Esophagus muscularis mucosa (tissue), 4 donors: ENCODE measurements at regions not wholly inside any gene's neighbourhood (a gene's known extent, or its start where the extent isn't known, plus 50 kb on each side); places are given as distances from the start of the nearest gene placed in this dataset.

Experiments used
- DNase-seq: peaks from one replicate; pipeline ENCODE4 v3.0.0-alpha.2; 2017; ENCODE audit errors: extremely low spot score
- H3K27ac ChIP-seq, 4 donors: fragments of 200-600 bp; sonication (generic); replicated peaks in 1 of 4; 1 replicate in 3 of 4; 2 replicates in 1 of 4; pipeline ENCODE4 v1.5.1; 2016 to 2019; ENCODE audit warnings: mild to moderate bottlenecking in 1 of 4
- H3K27me3 ChIP-seq, 4 donors: fragments of 200-600 bp; sonication (generic); one replicate each; pipeline versions ENCODE4 v1.5.1 to v1.6.0; 2016 to 2019
- H3K36me3 ChIP-seq, 4 donors: fragments of 200-600 bp; sonication (generic); one replicate each; pipeline ENCODE4 v1.5.1; 2016 to 2019
- H3K4me1 ChIP-seq, 4 donors: fragments of 200-600 bp; sonication (generic); one replicate each; pipeline ENCODE4 v1.5.1; 2016 to 2019
- H3K4me3 ChIP-seq, 4 donors: fragments of 200-600 bp; sonication (generic); 1 replicate in 2 of 4; 2 replicates in 2 of 4; pipeline ENCODE4 v1.5.1; 2016 to 2019; ENCODE audit warnings: mild to moderate bottlenecking in 4 of 4, moderate library complexity in 1 of 4
- H3K9me3 ChIP-seq, 4 donors: fragments of 200-600 bp; sonication (generic); 1 replicate in 3 of 4; 2 replicates in 1 of 4; pipeline ENCODE4 v1.5.1; 2016 to 2019
- EP300 ChIP-seq: sonication (generic); formaldehyde crosslinking; IDR thresholded peaks from one replicate; pipeline ENCODE4 v1.6.1; 2017; ENCODE audit warnings: antibody characterized with exemption
- POLR2A ChIP-seq: fragments of 450-650 bp; IDR thresholded peaks from one replicate; pipeline ENCODE4 v1.6.1; 2017; ENCODE audit warnings: antibody characterized with exemption, moderate library complexity, mild to moderate bottlenecking, low read depth
- POLR2AphosphoS5 ChIP-seq, 2 donors: sonication (generic); formaldehyde crosslinking; IDR thresholded peaks; one replicate each; pipeline ENCODE4 v1.6.1; 2017; ENCODE audit warnings: antibody characterized with exemption in 2 of 2
- WGBS: methylation state at CpG from one replicate; pipeline ENCODE4 v1.1.5; 2018; 5-methylcytosine and 5-hydroxymethylcytosine counted together
- intact Hi-C: fragments of 100-400 bp; cut with DNase I; formaldehyde crosslinking; loops from one replicate; pipeline ENCODE4 v1.15.1; 2023
- TF ChIP-seq, protein P1 (sequence below), 3 experiments: fragments of 200-600 bp in 2 of 3; fragments of 450-650 bp in 1 of 3; sonication (generic) in 2 of 3; IDR thresholded peaks; one replicate each; pipeline ENCODE4 v1.5.1; 2017 to 2019; ENCODE audit warnings: antibody characterized with exemption in 3 of 3, mild to moderate bottlenecking in 2 of 3, moderate library complexity in 1 of 3

GRCh38 chr10:37623506-37623905 lies 233.9 kb downstream of the ZNF248 start:
- Histone ChIP-seq H3K27ac (no peak overlapping the region), H3K4me3 (no peak overlapping the region), H3K27me3 (no peaks in the 10 kb centered on the region), H3K36me3 (no peaks in the 10 kb centered on the region), H3K4me1 (no peaks in the 10 kb centered on the region), H3K9me3 (peaks cover 0 to 13% (median 2%) of the 10 kb centered on the region in 4 donors)
- intact Hi-C loops = no loop called here
- DNase-seq = no peak
- no peak for TF ChIP-seq POLR2A
- no peak for TF ChIP-seq EP300
- TF ChIP-seq POLR2AphosphoS5 (IDR thresholded peaks at IDR 0.05) = no peak
- TF ChIP-seq, protein P1, sequence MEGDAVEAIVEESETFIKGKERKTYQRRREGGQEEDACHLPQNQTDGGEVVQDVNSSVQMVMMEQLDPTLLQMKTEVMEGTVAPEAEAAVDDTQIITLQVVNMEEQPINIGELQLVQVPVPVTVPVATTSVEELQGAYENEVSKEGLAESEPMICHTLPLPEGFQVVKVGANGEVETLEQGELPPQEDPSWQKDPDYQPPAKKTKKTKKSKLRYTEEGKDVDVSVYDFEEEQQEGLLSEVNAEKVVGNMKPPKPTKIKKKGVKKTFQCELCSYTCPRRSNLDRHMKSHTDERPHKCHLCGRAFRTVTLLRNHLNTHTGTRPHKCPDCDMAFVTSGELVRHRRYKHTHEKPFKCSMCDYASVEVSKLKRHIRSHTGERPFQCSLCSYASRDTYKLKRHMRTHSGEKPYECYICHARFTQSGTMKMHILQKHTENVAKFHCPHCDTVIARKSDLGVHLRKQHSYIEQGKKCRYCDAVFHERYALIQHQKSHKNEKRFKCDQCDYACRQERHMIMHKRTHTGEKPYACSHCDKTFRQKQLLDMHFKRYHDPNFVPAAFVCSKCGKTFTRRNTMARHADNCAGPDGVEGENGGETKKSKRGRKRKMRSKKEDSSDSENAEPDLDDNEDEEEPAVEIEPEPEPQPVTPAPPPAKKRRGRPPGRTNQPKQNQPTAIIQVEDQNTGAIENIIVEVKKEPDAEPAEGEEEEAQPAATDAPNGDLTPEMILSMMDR (IDR thresholded peaks at IDR 0.05) = no peak
- WGBS = 75% methylated on average over 5 of the region's 5 CpGs

- no peaks in the 10 kb centered on the region for H3K4me1 ChIP-seq
- TF ChIP-seq EP300 (no peak), POLR2A (no peak), POLR2AphosphoS5 (IDR thresholded peaks at IDR 0.05) (no peak)
- TF ChIP-seq, protein P1 (IDR thresholded peaks at IDR 0.05) = no peak
- no peak overlapping the region for H3K27ac ChIP-seq
These were observed 238.1 kb downstream of the ZNF248 start for GRCh38 chr10:37619336-37619735.

GRCh38 chr10:37588299-37588698 lies 269.1 kb downstream of the ZNF248 start:
- 77% methylated on average over 6 of the region's 6 CpGs for WGBS
- no peak overlapping the region for H3K4me3 ChIP-seq
- intact Hi-C loops = no loop called here
- no peak for DNase-seq
- TF ChIP-seq, protein P1 (IDR thresholded peaks at IDR 0.05) = no peak
- TF ChIP-seq EP300 = no peak
- no peak for TF ChIP-seq POLR2AphosphoS5 (IDR thresholded peaks at IDR 0.05)
- TF ChIP-seq POLR2A = no peak
- H3K27ac ChIP-seq = no peak overlapping the region
- H3K4me1 ChIP-seq = no peaks in the 10 kb centered on the region
- H3K36me3 ChIP-seq = no peaks in the 10 kb centered on the region
- H3K27me3 ChIP-seq = no peaks in the 10 kb centered on the region
- no peaks in the 10 kb centered on the region for H3K9me3 ChIP-seq

More at GRCh38 chr10:37619336-37619735, 238.1 kb downstream of the ZNF248 start:
- no peaks in the 10 kb centered on the region for H3K36me3 ChIP-seq
- no peaks in the 10 kb centered on the region for H3K27me3 ChIP-seq
- intact Hi-C loops = no loop called here
- H3K4me3 ChIP-seq = no peak overlapping the region
- no peak for DNase-seq
- WGBS = 44% methylated on average over 3 of the region's 3 CpGs
- H3K9me3 ChIP-seq = peaks cover 0 to 27% (median 2%) of the 10 kb centered on the region in 4 donors

DNA sequence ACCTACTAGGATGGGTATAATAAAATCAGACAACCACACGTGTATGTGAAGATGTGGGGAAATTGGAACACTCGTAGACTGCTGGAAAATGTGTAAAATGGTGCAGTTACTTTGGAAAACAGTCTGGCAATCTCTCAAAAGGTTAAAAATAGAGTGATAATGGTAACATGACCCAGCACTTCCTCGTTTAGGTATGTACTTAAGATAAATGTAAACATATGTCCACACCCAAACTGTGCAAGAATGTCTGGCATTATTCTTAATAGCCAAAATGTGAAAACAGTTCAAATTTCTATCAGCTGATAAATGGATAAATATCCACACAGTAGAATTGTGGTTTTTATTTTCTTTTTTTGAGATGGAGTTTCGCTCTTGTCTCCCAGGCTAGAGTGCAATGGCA lies 272.8 kb downstream of the ZNF248 start:
- Histone ChIP-seq H3K27ac (no peak overlapping the region), H3K9me3 (no peaks in the 10 kb centered on the region), H3K4me1 (no peaks in the 10 kb centered on the region), H3K36me3 (no peaks in the 10 kb centered on the region), H3K27me3 (no peaks in the 10 kb centered on the region), H3K4me3 (no peak overlapping the region)
- intact Hi-C loops = no loop called here
- TF ChIP-seq, protein P1 (IDR thresholded peaks at IDR 0.05) = no peak
- TF ChIP-seq POLR2A (no peak), EP300 (no peak), POLR2AphosphoS5 (IDR thresholded peaks at IDR 0.05) (no peak)
- DNase-seq = no peak
- 29% methylated on average over 4 of the region's 4 CpGs for WGBS

DNA sequence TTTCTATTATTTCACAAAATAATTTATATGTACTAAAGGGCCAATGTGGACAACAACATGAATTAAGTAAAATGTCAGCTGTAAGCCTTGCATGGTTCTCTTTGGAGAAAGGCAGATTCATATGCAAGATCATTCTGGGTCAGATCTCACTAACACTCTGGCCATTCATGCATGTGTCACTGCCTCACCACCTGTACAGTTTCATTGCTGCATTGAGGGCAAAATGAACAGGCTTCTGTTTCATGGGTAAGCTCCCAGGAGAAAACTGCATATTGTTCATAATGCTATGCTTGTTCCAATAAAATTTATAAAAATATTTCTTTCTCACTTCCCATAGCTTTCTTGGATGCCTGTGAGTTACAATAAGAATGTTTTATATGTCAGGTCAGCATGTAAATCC lies 275.2 kb downstream of the ZNF248 start:
- H3K4me1 ChIP-seq = no peaks in the 10 kb centered on the region
- H3K27ac ChIP-seq = no peak overlapping the region
- no peaks in the 10 kb centered on the region for H3K9me3 ChIP-seq
- no peak for DNase-seq
- H3K36me3 ChIP-seq = no peaks in the 10 kb centered on the region
- no peak overlapping the region for H3K4me3 ChIP-seq
- intact Hi-C loops = no loop called here
- no peak for TF ChIP-seq POLR2AphosphoS5 (IDR thresholded peaks at IDR 0.05)
- no peaks in the 10 kb centered on the region for H3K27me3 ChIP-seq
